ENCODE measurements at regions not wholly inside any gene's neighbourhood (a gene's known extent, or its start where the extent isn't known, plus 50 kb on each side); places are given as distances from the start of the nearest gene placed in this dataset.

GRCh38 chr4:16302648-16303047, 76.4 kb upstream of the TAPT1 start:
- H3K4me3 ChIP-seq (ENCODE audit: low read depth in 2 of 2, low read length in 1 of 2): no peak overlapping the region
- no peaks in the 10 kb centered on the region for H3K36me3 ChIP-seq (replicated peaks in 1 of 2; ENCODE audit: control insufficient read depth in 1 of 2, insufficient read depth in 2 of 2, low read length in 1 of 2)
- no peak for DNase-seq
- ChIA-PET POLR2A (no interaction called here), CTCF (interaction anchor here (1.7 kb wide), 1 partner anchor 12 kb away, joined by 7 read pairs; no protein-coding TSS in a partner anchor)
- H3K79me2 ChIP-seq (ENCODE audit: insufficient read depth): no peaks in the 10 kb centered on the region
- no peaks in the 10 kb centered on the region for H3K9me2 ChIP-seq
- WGBS (ENCODE audit: low lambda C conversion rate): 49% methylated on average over 3 of the region's 3 CpGs
- no peak overlapping the region for H2AFZ ChIP-seq (ENCODE audit: low read depth)
- H3K9me3 ChIP-seq: no peaks in the 10 kb centered on the region; the same call in 1 of the 2 replicates
- no peaks in the 10 kb centered on the region for H3K4me1 ChIP-seq (ENCODE audit: control insufficient read depth in 1 of 2, insufficient read depth in 2 of 2, low read depth in 1 of 2, low read length in 1 of 2)
- no peak overlapping the region for H3K4me2 ChIP-seq
- no peaks in the 10 kb centered on the region for H4K20me1 ChIP-seq (ENCODE audit: insufficient read depth)
- no peak overlapping the region for H3K9ac ChIP-seq
- no peaks in the 10 kb centered on the region for H3F3A ChIP-seq (replicated peaks; ENCODE audit: insufficient read depth)
- no peaks in the 10 kb centered on the region; the same call in 1 of the 2 replicates for H3K27me3 ChIP-seq (ENCODE audit: insufficient read depth)
- no peak overlapping the region for H3K27ac ChIP-seq (ENCODE audit: low read depth in 2 of 2, low read length in 1 of 2)
- TF ChIP-seq CHD2 (IDR thresholded peaks at IDR 0.05; ENCODE audit: low read length, partially characterized antibody) (no peak), RXRA (IDR thresholded peaks at IDR 0.05; ENCODE audit: borderline replicate concordance, low read depth) (no peak), JUND (IDR thresholded peaks at IDR 0.05) (no peak), ELF1 (IDR thresholded peaks at IDR 0.05) (no peak), EP300 (IDR thresholded peaks at IDR 0.05; ENCODE audit: borderline replicate concordance in 1 of 2, low read depth in 1 of 2, low read length in 1 of 2) (no peak), POLR2AphosphoS5 (IDR thresholded peaks at IDR 0.05; ENCODE audit: low read depth, low read length) (no peak), YY1 (IDR thresholded peaks at IDR 0.05; ENCODE audit: low read depth) (no peak), MEF2A (IDR thresholded peaks at IDR 0.05; ENCODE audit: borderline replicate concordance, low read depth) (no peak), MXI1 (IDR thresholded peaks at IDR 0.05; ENCODE audit: low read depth, low read length) (no peak), SMC3 (IDR thresholded peaks at IDR 0.05; ENCODE audit: low read depth, low read length) (no peak), NFIC (IDR thresholded peaks at IDR 0.05; ENCODE audit: borderline replicate concordance) (no peak), FOXJ3 (CRISPR knock-in tag; IDR thresholded peaks at IDR 0.05) (no peak), SIN3A (IDR thresholded peaks at IDR 0.05; ENCODE audit: borderline replicate concordance, low read depth, low read length) (no peak)

DNA sequence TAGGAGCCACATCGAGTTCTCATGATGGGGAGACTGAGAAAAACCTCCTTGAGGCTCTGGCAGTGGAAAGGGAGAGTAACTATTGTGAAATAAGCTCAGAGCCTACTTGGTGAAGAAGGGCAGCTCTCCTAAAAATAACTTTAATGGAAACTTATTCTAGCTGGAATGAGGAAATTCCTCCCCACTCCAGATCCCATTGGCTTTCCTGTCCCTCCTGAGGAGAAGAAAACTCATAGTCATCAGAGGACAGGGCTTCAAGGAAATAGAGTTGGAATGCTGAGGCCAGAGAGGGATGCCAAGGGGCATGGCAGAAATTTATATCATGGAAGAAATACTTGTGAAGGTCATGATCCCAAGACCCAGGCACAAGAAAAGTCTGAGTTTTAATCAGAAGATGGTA, 70.7 kb upstream of the TAPT1 start:
- Histone ChIP-seq H3K79me2 (ENCODE audit: insufficient read depth) (no peaks in the 10 kb centered on the region), H3K27me3 (ENCODE audit: insufficient read depth) (no peaks in the 10 kb centered on the region; the same call in 1 of the 2 replicates), H3K27ac (ENCODE audit: low read depth in 2 of 2, low read length in 1 of 2) (no peak overlapping the region), H3K9ac (no peak overlapping the region), H4K20me1 (ENCODE audit: insufficient read depth) (no peaks in the 10 kb centered on the region), H3K4me1 (ENCODE audit: control insufficient read depth in 1 of 2, insufficient read depth in 2 of 2, low read depth in 1 of 2, low read length in 1 of 2) (no peaks in the 10 kb centered on the region), H3F3A (replicated peaks; ENCODE audit: insufficient read depth) (no peaks in the 10 kb centered on the region), H3K36me3 (replicated peaks in 1 of 2; ENCODE audit: control insufficient read depth in 1 of 2, insufficient read depth in 2 of 2, low read length in 1 of 2) (no peaks in the 10 kb centered on the region), H2AFZ (ENCODE audit: low read depth) (no peak overlapping the region), H3K9me3 (no peaks in the 10 kb centered on the region; the same call in 1 of the 2 replicates), H3K4me2 (no peak overlapping the region), H3K9me2 (no peaks in the 10 kb centered on the region), H3K4me3 (ENCODE audit: low read depth in 2 of 2, low read length in 1 of 2) (no peak overlapping the region)
- TF ChIP-seq RFX5 (IDR thresholded peaks at IDR 0.05; ENCODE audit: low read length): no peak
- no peak for TF ChIP-seq MXI1 (IDR thresholded peaks at IDR 0.05; ENCODE audit: low read depth, low read length)
- TF ChIP-seq, protein P1, sequence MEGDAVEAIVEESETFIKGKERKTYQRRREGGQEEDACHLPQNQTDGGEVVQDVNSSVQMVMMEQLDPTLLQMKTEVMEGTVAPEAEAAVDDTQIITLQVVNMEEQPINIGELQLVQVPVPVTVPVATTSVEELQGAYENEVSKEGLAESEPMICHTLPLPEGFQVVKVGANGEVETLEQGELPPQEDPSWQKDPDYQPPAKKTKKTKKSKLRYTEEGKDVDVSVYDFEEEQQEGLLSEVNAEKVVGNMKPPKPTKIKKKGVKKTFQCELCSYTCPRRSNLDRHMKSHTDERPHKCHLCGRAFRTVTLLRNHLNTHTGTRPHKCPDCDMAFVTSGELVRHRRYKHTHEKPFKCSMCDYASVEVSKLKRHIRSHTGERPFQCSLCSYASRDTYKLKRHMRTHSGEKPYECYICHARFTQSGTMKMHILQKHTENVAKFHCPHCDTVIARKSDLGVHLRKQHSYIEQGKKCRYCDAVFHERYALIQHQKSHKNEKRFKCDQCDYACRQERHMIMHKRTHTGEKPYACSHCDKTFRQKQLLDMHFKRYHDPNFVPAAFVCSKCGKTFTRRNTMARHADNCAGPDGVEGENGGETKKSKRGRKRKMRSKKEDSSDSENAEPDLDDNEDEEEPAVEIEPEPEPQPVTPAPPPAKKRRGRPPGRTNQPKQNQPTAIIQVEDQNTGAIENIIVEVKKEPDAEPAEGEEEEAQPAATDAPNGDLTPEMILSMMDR (IDR thresholded peaks at IDR 0.05): no peak
- TF ChIP-seq TCF12 (IDR thresholded peaks at IDR 0.05): no peak
- CTCF ChIA-PET: interaction anchor here (0.8 to 1.8 kb wide), 2 partner anchors 146 to 1050 kb away, joined by 5 read pairs; no protein-coding TSS in a partner anchor
- WGBS (ENCODE audit: low lambda C conversion rate): 0% methylated on average over 1 of the region's 1 CpG
- POLR2A ChIA-PET: no interaction called here
- no peak for DNase-seq

All from SK-N-SH (cell line).